Karpas-422 (cell line): ENCODE measurements at regions not wholly inside any gene's neighbourhood (a gene's known extent, or its start where the extent isn't known, plus 50 kb on each side); places are given as distances from the start of the nearest gene placed in this dataset.

Experiments
- DNase-seq: peaks from one replicate; pipeline ENCODE4 v3.0.0-alpha.2; 2015
- H2AFZ ChIP-seq: fragments of 200-600 bp; sonication (generic); 2 replicates; pipeline ENCODE4 v1.6.1; 2014; ENCODE audit warnings: antibody characterized with exemption, low read length, mixed read lengths
- H3K27ac ChIP-seq: fragments of 200-600 bp; sonication (generic); 2 replicates; pipeline ENCODE4 v1.5.1; 2014; ENCODE audit warnings: mild to moderate bottlenecking, low read length, moderate library complexity
- H3K27me3 ChIP-seq: fragments of 200-600 bp; sonication (generic); 2 replicates; pipeline ENCODE4 v1.6.1; 2014; ENCODE audit warnings: low read length, mixed read lengths
- H3K36me3 ChIP-seq: fragments of 200-600 bp; sonication (generic); 2 replicates; pipeline ENCODE4 v1.6.1; 2014; ENCODE audit warnings: low read length, mixed read lengths; ENCODE audit not compliant: insufficient read depth
- H3K4me1 ChIP-seq: fragments of 200-600 bp; sonication (generic); 2 replicates; pipeline ENCODE4 v1.6.1; 2014; ENCODE audit warnings: mild to moderate bottlenecking, low read length, mixed read lengths
- H3K4me2 ChIP-seq: fragments of 200-600 bp; sonication (generic); 2 replicates; pipeline ENCODE4 v1.6.1; 2014; ENCODE audit warnings: low read length, low read depth, mild to moderate bottlenecking; ENCODE audit not compliant: poor library complexity, severe bottlenecking
- H3K4me3 ChIP-seq: fragments of 200-600 bp; sonication (generic); 2 replicates; pipeline ENCODE4 v1.5.1; 2014; ENCODE audit warnings: mild to moderate bottlenecking, antibody characterized with exemption, low read length, mixed read lengths
- H3K79me2 ChIP-seq: fragments of 200-600 bp; sonication (generic); 2 replicates; pipeline ENCODE4 v1.6.1; 2014; ENCODE audit warnings: mild to moderate bottlenecking, low read length, mixed read lengths
- H3K9ac ChIP-seq: fragments of 200-600 bp; sonication (generic); 2 replicates; pipeline ENCODE4 v1.6.0; 2014; ENCODE audit warnings: low read length
- H3K9me2 ChIP-seq: fragments of 200-600 bp; sonication (generic), shearing (Covaris generic); replicated peaks from 2 replicates; pipeline ENCODE4 v1.6.0; 2014; ENCODE audit warnings: mild to moderate bottlenecking, low read length, moderate library complexity; ENCODE audit not compliant: insufficient read depth
- H3K9me3 ChIP-seq: fragments of 300-700, 200-600 bp; sonication (generic); 2 replicates; pipeline ENCODE4 v1.6.1; 2014; ENCODE audit warnings: low read length, mixed read lengths
- H4K20me1 ChIP-seq: fragments of 200-600 bp; sonication (generic); 2 replicates; pipeline ENCODE4 v1.6.1; 2014; ENCODE audit warnings: mild to moderate bottlenecking, antibody characterized with exemption, low read length, low read depth; ENCODE audit not compliant: insufficient read depth

GRCh38 chr21:18887922-18888602 lies 484.5 kb upstream of the TMPRSS15 start:
- H3K9me3 ChIP-seq = peaks cover 30% of the 10 kb centered on the region
- H3K9ac ChIP-seq = no peak overlapping the region
- no peaks in the 10 kb centered on the region for H3K4me1 ChIP-seq
- no peak for DNase-seq
- H3K9me2 ChIP-seq = no peaks in the 10 kb centered on the region
- H3K36me3 ChIP-seq = no peaks in the 10 kb centered on the region
- H2AFZ ChIP-seq = no peak overlapping the region
- no peak overlapping the region for H3K27ac ChIP-seq
- no peak overlapping the region for H3K4me3 ChIP-seq
- no peak overlapping the region for H3K4me2 ChIP-seq
- H3K79me2 ChIP-seq = no peaks in the 10 kb centered on the region
- H4K20me1 ChIP-seq = no peaks in the 10 kb centered on the region
- no peaks in the 10 kb centered on the region for H3K27me3 ChIP-seq

GRCh38 chr21:18893406-18893805 lies 489.8 kb upstream of the TMPRSS15 start:
- DNase-seq = no peak
- H3K27me3 ChIP-seq = no peaks in the 10 kb centered on the region
- no peak overlapping the region for H3K4me3 ChIP-seq
- no peak overlapping the region for H3K4me2 ChIP-seq
- no peaks in the 10 kb centered on the region for H3K4me1 ChIP-seq
- H2AFZ ChIP-seq = no peak overlapping the region
- H3K79me2 ChIP-seq = no peaks in the 10 kb centered on the region
- H3K9me2 ChIP-seq = no peaks in the 10 kb centered on the region
- H3K27ac ChIP-seq = no peak overlapping the region
- H3K9me3 ChIP-seq = peaks cover 37% of the 10 kb centered on the region
- no peak overlapping the region for H3K9ac ChIP-seq
- H4K20me1 ChIP-seq = no peaks in the 10 kb centered on the region
- H3K36me3 ChIP-seq = no peaks in the 10 kb centered on the region

DNA sequence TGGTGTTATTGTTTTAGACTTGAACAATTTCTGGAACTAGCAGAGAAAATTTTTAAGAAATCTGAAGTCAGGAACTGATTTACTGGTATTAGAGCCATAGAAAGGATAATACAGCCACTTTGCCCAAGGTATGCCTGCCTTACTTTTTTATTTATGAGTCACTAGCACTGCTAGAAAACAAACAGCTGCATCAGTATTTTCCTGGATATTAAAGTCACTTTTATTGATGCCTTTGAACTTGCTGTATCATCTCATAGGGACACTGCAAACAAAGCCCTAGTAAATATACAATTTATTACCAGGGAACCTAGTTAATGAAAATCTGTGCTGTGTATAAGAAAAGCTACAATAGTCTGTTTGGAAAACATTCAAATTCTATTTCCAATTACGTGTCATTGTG lies 490.8 kb upstream of the TMPRSS15 start:
- Histone ChIP-seq H3K36me3 (no peaks in the 10 kb centered on the region), H3K4me1 (no peaks in the 10 kb centered on the region), H3K27me3 (no peaks in the 10 kb centered on the region), H4K20me1 (no peaks in the 10 kb centered on the region), H3K4me3 (no peak overlapping the region), H3K9me3 (peaks cover 44% of the 10 kb centered on the region), H3K79me2 (no peaks in the 10 kb centered on the region), H3K9ac (no peak overlapping the region), H3K27ac (no peak overlapping the region), H2AFZ (no peak overlapping the region), H3K4me2 (no peak overlapping the region), H3K9me2 (no peaks in the 10 kb centered on the region)
- DNase-seq = no peak

DNA sequence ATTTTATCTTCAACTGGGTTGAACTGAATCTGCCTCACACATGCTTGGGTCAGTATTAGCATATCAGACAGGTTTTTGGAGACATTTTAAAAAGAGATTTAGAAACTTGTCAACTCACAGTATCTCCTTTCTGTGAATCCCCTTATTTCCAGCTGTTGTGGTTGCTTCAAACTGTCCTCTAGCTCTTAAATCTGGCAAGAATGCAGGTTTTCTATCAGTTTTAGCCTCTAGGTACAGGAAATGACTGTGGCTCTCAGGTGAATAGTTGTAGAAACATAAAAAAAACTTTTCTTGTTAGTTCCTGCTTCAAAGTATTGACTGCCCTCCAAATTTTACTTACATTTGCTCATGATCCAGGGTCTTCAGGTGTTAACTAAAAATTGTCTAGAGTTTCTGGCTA lies 495.7 kb upstream of the TMPRSS15 start:
- Histone ChIP-seq H3K27me3 (no peaks in the 10 kb centered on the region), H3K4me1 (no peaks in the 10 kb centered on the region), H3K79me2 (no peaks in the 10 kb centered on the region), H2AFZ (no peak overlapping the region), H3K36me3 (no peaks in the 10 kb centered on the region), H3K9me3 (peaks cover 46% of the 10 kb centered on the region), H4K20me1 (no peaks in the 10 kb centered on the region), H3K9me2 (no peaks in the 10 kb centered on the region), H3K9ac (no peak overlapping the region), H3K4me3 (no peak overlapping the region), H3K27ac (no peak overlapping the region), H3K4me2 (no peak overlapping the region)
- DNase-seq = no peak

GRCh38 chr21:18902660-18903059 lies 499.1 kb upstream of the TMPRSS15 start:
- H4K20me1 ChIP-seq = no peaks in the 10 kb centered on the region
- H3K9me3 ChIP-seq = peaks cover 36% of the 10 kb centered on the region
- no peaks in the 10 kb centered on the region for H3K4me1 ChIP-seq
- no peak overlapping the region for H2AFZ ChIP-seq
- H3K27me3 ChIP-seq = no peaks in the 10 kb centered on the region
- H3K36me3 ChIP-seq = no peaks in the 10 kb centered on the region; the same call in 1 of the 2 replicates
- H3K79me2 ChIP-seq = no peaks in the 10 kb centered on the region
- no peak overlapping the region for H3K27ac ChIP-seq
- H3K4me3 ChIP-seq = no peak overlapping the region
- H3K4me2 ChIP-seq = no peak overlapping the region
- no peak for DNase-seq
- no peak overlapping the region for H3K9ac ChIP-seq
- H3K9me2 ChIP-seq = no peaks in the 10 kb centered on the region

- Histone ChIP-seq H3K9ac (no peak overlapping the region), H3K79me2 (no peaks in the 10 kb centered on the region), H3K4me1 (no peaks in the 10 kb centered on the region), H3K4me3 (no peak overlapping the region), H3K9me2 (no peaks in the 10 kb centered on the region), H3K27ac (no peak overlapping the region), H3K9me3 (peaks cover 26% of the 10 kb centered on the region), H3K4me2 (no peak overlapping the region), H3K27me3 (no peaks in the 10 kb centered on the region), H3K36me3 (no peaks in the 10 kb centered on the region; the same call in 1 of the 2 replicates), H2AFZ (no peak overlapping the region), H4K20me1 (no peaks in the 10 kb centered on the region)
- DNase-seq = no peak
Observed at GRCh38 chr21:18907076-18907475, 503.5 kb upstream of the TMPRSS15 start.

- Histone ChIP-seq H3K27ac (no peak overlapping the region), H3K79me2 (no peaks in the 10 kb centered on the region), H3K9ac (no peak overlapping the region), H3K36me3 (no peaks in the 10 kb centered on the region; the same call in 1 of the 2 replicates), H2AFZ (no peak overlapping the region), H3K4me3 (no peak overlapping the region), H3K4me2 (no peak overlapping the region), H3K9me3 (peaks cover 27% of the 10 kb centered on the region), H3K4me1 (no peaks in the 10 kb centered on the region), H3K27me3 (no peaks in the 10 kb centered on the region), H3K9me2 (no peaks in the 10 kb centered on the region), H4K20me1 (no peaks in the 10 kb centered on the region)
- DNase-seq = no peak
Observed at GRCh38 chr21:18908641-18909040, 505.1 kb upstream of the TMPRSS15 start.

DNA sequence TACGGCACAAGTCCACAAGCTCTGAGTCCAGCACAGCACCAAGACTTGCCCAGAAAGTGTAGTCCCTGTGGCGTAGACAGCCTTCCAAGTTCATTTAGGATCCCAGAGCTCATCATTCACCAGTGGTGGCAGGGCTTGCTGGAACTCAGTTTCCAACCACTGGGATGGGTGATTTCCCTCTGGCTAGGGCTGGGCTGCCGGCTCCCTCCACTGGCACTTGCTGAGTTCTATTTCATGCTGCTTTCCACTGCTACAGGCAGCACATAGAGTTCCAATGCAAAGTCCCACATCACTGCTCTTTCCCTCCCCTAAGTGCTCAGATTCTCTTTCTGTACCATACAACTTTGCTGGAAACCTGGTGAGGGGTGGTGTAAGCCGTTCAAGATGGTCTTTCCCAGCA lies 510.3 kb upstream of the TMPRSS15 start:
- Histone ChIP-seq H3K27me3 (no peaks in the 10 kb centered on the region), H4K20me1 (no peaks in the 10 kb centered on the region), H3K9me2 (no peaks in the 10 kb centered on the region), H3K27ac (no peak overlapping the region), H2AFZ (no peak overlapping the region), H3K4me2 (no peak overlapping the region), H3K79me2 (no peaks in the 10 kb centered on the region), H3K36me3 (no peaks in the 10 kb centered on the region), H3K4me1 (no peaks in the 10 kb centered on the region), H3K4me3 (no peak overlapping the region), H3K9ac (no peak overlapping the region), H3K9me3 (peaks cover 29% of the 10 kb centered on the region)
- no peak for DNase-seq
